OCI-LY3 (cell line): ENCODE measurements at regions not wholly inside any gene's neighbourhood (a gene's known extent, or its start where the extent isn't known, plus 50 kb on each side); places are given as distances from the start of the nearest gene placed in this dataset.

ENCODE experiments used
- EZH2phosphoT487 ChIP-seq: fragments of 200-600 bp; shearing (Covaris generic); IDR thresholded peaks from 2 replicates; pipeline ENCODE4 v1.6.1; 2018; ENCODE audit warnings: antibody characterized with exemption, mixed run types, low read depth
- TF ChIP-seq, protein P1 (sequence below): fragments of 200-600, 300-600 bp; sonication (generic); IDR thresholded peaks from 2 replicates; pipeline ENCODE4 v1.5.1; 2014; ENCODE audit warnings: antibody characterized with exemption, low read length, low read depth

DNA sequence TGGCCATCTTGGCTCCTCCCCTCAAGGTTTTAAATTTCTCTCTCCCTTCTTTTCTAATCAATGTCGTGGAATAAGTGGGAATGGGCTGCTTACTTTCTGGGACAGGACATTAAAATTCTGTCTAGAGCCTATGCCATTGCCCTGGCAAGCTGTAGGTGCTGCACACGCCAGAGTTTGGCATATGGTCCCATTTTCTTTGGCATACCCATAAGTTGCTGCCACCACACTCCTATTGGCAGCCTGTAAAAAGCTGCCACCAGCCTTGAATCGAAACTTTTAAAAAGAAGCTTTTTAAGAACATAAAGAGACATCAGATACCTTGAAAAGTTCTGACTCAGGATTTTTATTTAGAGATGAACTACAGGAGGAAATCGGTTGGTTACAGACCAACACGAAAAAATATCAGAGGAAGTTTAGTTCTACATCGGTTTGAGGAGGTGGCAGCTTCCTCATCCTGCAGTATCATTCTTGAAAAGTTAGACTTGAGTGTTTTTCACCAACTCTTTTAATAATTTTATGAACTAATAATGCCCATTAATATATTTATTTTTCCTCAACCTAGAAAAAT is 517.8 kb upstream of the ANO5 start:
- TF ChIP-seq, protein P1, sequence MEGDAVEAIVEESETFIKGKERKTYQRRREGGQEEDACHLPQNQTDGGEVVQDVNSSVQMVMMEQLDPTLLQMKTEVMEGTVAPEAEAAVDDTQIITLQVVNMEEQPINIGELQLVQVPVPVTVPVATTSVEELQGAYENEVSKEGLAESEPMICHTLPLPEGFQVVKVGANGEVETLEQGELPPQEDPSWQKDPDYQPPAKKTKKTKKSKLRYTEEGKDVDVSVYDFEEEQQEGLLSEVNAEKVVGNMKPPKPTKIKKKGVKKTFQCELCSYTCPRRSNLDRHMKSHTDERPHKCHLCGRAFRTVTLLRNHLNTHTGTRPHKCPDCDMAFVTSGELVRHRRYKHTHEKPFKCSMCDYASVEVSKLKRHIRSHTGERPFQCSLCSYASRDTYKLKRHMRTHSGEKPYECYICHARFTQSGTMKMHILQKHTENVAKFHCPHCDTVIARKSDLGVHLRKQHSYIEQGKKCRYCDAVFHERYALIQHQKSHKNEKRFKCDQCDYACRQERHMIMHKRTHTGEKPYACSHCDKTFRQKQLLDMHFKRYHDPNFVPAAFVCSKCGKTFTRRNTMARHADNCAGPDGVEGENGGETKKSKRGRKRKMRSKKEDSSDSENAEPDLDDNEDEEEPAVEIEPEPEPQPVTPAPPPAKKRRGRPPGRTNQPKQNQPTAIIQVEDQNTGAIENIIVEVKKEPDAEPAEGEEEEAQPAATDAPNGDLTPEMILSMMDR = no peak
- no peak for TF ChIP-seq EZH2phosphoT487
